GM12891 (cell line): ENCODE measurements at regions not wholly inside any gene's neighbourhood (a gene's known extent, or its start where the extent isn't known, plus 50 kb on each side); places are given as distances from the start of the nearest gene placed in this dataset.

Experiments used
- DNase-seq: peaks from one replicate; pipeline ENCODE4 v3.0.0; 2011; ENCODE audit warnings: low spot score; ENCODE audit not compliant: insufficient read length
- FAIRE-seq: peaks from 2 replicates; lab custom pipeline; 2011; peaks lifted over from hg19 to GRCh38; lab: Jason Lieb, UNC
- PAX5 ChIP-seq: IDR thresholded peaks from 2 replicates; pipeline ENCODE4 v1.6.1; 2011; ENCODE audit warnings: low read length, moderate library complexity, mild to moderate bottlenecking; ENCODE audit not compliant: insufficient read depth, severe bottlenecking
- POLR2A ChIP-seq: IDR thresholded peaks from 2 replicates; pipeline ENCODE4 v1.6.1; 2011; ENCODE audit warnings: low read depth, low read length, control low read depth
- POLR2AphosphoS5 ChIP-seq: IDR thresholded peaks from 2 replicates; pipeline ENCODE4 v1.6.1; 2011; ENCODE audit warnings: low read depth, low read length, control low read depth
- POU2F2 ChIP-seq: IDR thresholded peaks from 2 replicates; pipeline ENCODE4 v1.6.1; 2011; ENCODE audit warnings: low read depth, mild to moderate bottlenecking, control low read depth, low read length, moderate library complexity
- SPI1 ChIP-seq: IDR thresholded peaks from 2 replicates; pipeline ENCODE4 v1.6.1; 2011; ENCODE audit warnings: low read depth, low read length, control low read depth
- TAF1 ChIP-seq: IDR thresholded peaks from 2 replicates; pipeline ENCODE4 v1.6.1; 2011; ENCODE audit warnings: low read depth, low read length, control low read depth

- DNase-seq (no peak), FAIRE-seq (no peak)
- TF ChIP-seq POU2F2 = no peak
- TF ChIP-seq POLR2AphosphoS5 = no peak
Measured at GRCh38 chr3:181622365-181622764, 89.4 kb upstream of the SOX2 start.

- TF ChIP-seq PAX5 (no peak), POU2F2 (no peak), SPI1 (no peak), POLR2AphosphoS5 (no peak), POLR2A (no peak), TAF1 (no peak)
- no peak for FAIRE-seq
- DNase-seq = no peak
Measured at GRCh38 chr3:181619897-181620296, 91.8 kb upstream of the SOX2 start.

- no peak for TF ChIP-seq POLR2A
- TF ChIP-seq PAX5 = no peak
- no peak for TF ChIP-seq POU2F2
- no peak for TF ChIP-seq TAF1
- TF ChIP-seq POLR2AphosphoS5 = no peak
- no peak for TF ChIP-seq SPI1
- FAIRE-seq (no peak), DNase-seq (no peak)
Measured at GRCh38 chr3:181618260-181618659, 93.5 kb upstream of the SOX2 start.

DNA sequence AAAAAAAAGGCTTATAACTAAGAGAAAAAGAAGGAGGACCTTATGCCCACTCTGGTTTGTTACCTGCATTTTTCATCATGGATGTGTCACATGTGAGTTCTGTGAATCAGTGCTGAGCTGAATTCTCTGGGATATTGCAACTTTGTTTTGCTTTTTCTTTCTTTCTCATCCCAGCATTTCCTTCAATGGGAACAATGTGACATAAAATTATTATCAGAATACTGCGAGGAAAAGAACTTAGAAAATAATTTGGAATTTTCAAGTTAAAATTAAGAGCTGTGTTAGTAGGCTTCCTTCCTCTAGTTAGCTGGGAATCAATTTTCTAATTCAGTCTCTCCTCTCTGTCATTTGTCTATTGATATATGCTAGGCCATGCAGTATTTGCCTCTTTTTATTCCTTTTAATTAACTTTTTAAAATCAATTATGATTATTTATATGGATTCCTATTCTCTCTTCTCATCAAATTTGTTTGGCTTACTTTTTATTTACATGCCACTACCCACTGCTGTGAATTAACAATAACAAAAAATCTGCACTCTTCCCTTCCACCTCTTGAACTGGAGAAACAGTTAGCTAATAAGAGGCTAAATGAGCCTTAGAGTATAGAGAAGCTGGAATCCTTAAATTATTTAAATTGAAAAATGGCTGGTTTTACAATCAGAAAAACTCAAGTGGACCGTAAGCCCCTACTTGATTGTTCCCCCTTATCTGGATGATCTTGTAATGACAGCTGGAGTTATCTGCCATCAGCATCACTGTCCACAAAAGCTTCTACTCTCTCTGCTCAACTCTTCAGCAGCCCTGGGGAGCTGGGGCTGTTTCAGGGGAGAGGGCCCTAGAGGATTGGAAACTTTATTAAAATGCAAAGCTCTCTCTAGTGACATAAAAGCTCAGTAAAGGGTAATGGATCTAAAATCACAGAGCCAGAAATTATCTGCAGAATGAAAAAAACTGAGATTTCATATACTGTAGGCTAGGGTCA lies 95.3 kb upstream of the SOX2 start:
- no peak for DNase-seq
- no peak for TF ChIP-seq POLR2A
- TF ChIP-seq TAF1 = no peak
- no peak for TF ChIP-seq SPI1
- no peak for TF ChIP-seq POU2F2
- TF ChIP-seq PAX5 = no peak
- no peak for TF ChIP-seq POLR2AphosphoS5
- FAIRE-seq = no peak

DNA sequence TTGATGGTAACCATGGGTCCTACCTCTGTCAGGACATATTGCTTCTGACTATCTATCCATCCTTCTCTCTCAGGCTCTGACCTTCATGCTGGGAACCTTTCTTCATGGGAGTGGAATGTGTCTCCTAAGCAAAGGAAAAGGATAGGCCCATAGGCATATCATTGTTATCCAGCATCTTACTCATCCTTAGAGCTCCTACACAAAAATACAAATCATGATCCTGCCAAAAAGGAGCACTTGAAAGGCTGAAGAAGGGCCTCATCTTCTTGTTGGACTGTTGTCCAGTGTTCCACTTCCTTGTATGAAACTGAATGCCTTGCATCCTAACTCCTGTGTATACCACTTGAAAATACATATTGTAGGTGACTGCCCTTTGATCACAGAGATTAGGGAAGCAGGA lies 96.1 kb upstream of the SOX2 start:
- no peak for TF ChIP-seq POLR2A
- no peak for TF ChIP-seq TAF1
- TF ChIP-seq SPI1 = no peak
- no peak for TF ChIP-seq POU2F2
- no peak for TF ChIP-seq PAX5
- no peak for TF ChIP-seq POLR2AphosphoS5
- FAIRE-seq (no peak), DNase-seq (no peak)

- DNase-seq = no peak
- TF ChIP-seq POU2F2 (no peak), SPI1 (no peak)
- FAIRE-seq = no peak
Measured at GRCh38 chr3:181614878-181615277, 96.8 kb upstream of the SOX2 start.

DNA sequence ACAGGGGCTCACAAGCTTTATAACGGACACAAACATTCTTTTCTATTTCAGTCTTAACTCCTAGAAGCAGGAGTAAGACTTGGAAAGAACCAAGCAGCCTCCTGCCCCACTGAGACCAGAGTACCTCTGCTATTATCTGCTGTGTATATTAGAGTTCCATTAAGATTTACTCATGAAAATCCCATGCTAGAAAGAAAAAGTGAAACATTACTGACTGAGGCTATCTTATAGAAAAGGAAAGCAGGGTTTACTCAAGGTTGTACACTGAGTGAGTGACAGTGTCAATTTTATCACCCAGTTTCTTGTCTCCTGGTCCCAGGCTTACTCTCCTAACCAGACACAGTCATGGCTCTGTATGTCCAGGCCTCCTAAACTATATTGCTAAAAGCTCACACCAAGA lies 97.9 kb upstream of the SOX2 start:
- FAIRE-seq (no peak), DNase-seq (no peak)
- TF ChIP-seq POU2F2 (no peak), PAX5 (no peak), POLR2AphosphoS5 (no peak), TAF1 (no peak), POLR2A (no peak), SPI1 (no peak)

GRCh38 chr3:181613191-181613590 lies 98.5 kb upstream of the SOX2 start:
- DNase-seq (no peak), FAIRE-seq (no peak)
- no peak for TF ChIP-seq POLR2A

GRCh38 chr3:181610973-181611265 lies 100.8 kb upstream of the SOX2 start:
- FAIRE-seq = no peak
- no peak for DNase-seq
- TF ChIP-seq POLR2A (no peak), POLR2AphosphoS5 (no peak), TAF1 (no peak), SPI1 (no peak), PAX5 (no peak), POU2F2 (no peak)

GRCh38 chr3:181610083-181610972 lies 101.4 kb upstream of the SOX2 start:
- DNase-seq (no peak), FAIRE-seq (no peak)
- TF ChIP-seq POU2F2 = no peak
